ENCODE measurements at regions not wholly inside any gene's neighbourhood (a gene's known extent, or its start where the extent isn't known, plus 50 kb on each side); places are given as distances from the start of the nearest gene placed in this dataset.

DNA sequence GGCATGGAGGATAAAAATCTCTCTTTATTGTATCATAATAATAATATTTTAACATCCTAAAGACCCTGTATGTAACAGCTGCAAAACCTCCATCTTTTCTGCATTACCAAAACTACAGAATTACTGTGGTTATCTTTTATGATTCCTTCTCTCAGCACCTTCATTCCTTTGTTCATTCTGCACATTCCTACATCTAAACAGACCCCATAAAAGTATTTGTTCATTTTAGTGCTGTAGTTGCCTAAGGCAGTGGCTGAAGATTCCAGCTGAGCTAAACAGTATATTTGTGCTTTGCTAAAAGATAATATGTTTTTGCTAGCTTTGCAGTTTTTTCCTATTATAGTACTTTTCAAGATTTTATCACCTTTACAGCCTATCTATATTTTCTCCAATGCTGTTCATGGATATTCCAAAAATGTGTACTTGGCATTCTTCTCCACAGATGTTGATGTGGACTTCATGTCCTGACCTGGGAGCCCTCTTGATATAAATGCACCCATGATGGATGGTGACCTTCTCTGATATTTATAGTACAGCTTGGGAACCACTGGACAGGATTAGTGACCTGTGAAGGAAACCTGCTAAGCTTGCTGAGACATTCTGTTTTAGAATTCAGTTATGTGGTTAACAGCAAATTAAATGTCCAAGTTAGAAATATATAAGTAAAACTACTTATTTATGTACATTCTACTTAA lies 2832.9 kb upstream of the PCDH20 start:
- ATAC-seq = no peak
- no peak for TF ChIP-seq ZNF70 (CRISPR knock-in tag; IDR thresholded peaks at IDR 0.05)
- TF ChIP-seq TOX (CRISPR knock-in tag; IDR thresholded peaks at IDR 0.05; ENCODE audit: borderline replicate concordance) = no peak

DNA sequence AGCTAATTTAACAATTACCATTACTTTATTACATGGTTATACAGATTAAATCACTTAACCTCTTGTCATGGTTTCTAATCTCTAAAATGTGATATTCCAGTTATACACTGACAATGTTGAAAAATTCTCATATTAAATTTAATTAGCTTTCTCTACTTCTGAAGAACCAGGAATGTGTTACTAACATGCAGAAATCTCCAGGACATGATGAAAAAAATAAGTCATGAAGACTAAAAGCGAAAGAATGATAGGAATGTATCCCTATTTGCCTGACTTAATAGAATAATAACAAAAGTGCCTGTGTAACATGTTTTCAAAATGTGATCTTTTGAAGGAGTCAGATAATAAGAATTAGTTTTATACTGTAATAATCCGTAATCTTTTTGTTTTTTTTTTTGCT lies 2823.7 kb upstream of the PCDH20 start:
- peak; percentile 86 for ATAC-seq
- peak; percentile 85 for TF ChIP-seq ISL1 (CRISPR knock-in tag; IDR thresholded peaks at IDR 0.05)
- TF ChIP-seq, protein P1, sequence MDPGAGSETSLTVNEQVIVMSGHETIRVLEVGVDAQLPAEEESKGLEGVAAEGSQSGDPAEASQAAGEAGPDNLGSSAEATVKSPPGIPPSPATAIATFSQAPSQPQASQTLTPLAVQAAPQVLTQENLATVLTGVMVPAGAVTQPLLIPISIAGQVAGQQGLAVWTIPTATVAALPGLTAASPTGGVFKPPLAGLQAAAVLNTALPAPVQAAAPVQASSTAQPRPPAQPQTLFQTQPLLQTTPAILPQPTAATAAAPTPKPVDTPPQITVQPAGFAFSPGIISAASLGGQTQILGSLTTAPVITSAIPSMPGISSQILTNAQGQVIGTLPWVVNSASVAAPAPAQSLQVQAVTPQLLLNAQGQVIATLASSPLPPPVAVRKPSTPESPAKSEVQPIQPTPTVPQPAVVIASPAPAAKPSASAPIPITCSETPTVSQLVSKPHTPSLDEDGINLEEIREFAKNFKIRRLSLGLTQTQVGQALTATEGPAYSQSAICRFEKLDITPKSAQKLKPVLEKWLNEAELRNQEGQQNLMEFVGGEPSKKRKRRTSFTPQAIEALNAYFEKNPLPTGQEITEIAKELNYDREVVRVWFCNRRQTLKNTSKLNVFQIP (CRISPR knock-in tag; IDR thresholded peaks at IDR 0.05; ENCODE audit: borderline replicate concordance, low read depth) = no peak

DNA sequence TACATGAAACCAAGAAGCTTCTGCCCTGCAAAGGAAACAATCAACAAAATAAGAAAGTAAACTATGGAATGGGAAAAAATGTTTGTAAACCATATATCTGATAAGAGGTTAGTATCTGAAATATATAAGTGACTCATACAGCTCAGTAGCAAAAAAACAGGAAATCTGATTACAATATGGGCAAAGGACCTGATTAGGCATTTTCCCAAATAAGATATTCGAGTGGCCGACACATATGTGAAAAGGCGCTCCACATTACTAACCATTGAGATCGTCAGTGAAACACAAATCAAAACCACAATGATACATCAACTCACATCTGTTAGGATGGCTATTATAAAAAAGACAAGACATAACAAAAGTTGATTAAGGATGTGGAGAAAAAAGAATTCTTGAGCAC lies 2818.6 kb upstream of the PCDH20 start:
- TF ChIP-seq, protein P2, sequence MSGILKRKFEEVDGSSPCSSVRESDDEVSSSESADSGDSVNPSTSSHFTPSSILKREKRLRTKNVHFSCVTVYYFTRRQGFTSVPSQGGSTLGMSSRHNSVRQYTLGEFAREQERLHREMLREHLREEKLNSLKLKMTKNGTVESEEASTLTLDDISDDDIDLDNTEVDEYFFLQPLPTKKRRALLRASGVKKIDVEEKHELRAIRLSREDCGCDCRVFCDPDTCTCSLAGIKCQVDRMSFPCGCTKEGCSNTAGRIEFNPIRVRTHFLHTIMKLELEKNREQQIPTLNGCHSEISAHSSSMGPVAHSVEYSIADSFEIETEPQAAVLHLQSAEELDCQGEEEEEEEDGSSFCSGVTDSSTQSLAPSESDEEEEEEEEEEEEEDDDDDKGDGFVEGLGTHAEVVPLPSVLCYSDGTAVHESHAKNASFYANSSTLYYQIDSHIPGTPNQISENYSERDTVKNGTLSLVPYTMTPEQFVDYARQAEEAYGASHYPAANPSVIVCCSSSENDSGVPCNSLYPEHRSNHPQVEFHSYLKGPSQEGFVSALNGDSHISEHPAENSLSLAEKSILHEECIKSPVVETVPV (CRISPR knock-in tag; IDR thresholded peaks at IDR 0.05) = no peak
- TF ChIP-seq ESRRG (CRISPR knock-in tag; IDR thresholded peaks at IDR 0.05) (no peak), ARNTL (CRISPR knock-in tag; IDR thresholded peaks at IDR 0.05; ENCODE audit: borderline replicate concordance, low read depth) (no peak), CSDC2 (CRISPR knock-in tag; IDR thresholded peaks at IDR 0.05) (no peak), SNAI2 (CRISPR knock-in tag; IDR thresholded peaks at IDR 0.05) (no peak), ZNF70 (CRISPR knock-in tag; IDR thresholded peaks at IDR 0.05) (no peak), BACH2 (CRISPR knock-in tag; IDR thresholded peaks at IDR 0.05; ENCODE audit: borderline replicate concordance) (no peak), TOX (CRISPR knock-in tag; IDR thresholded peaks at IDR 0.05; ENCODE audit: borderline replicate concordance) (no peak), ZNF565 (CRISPR knock-in tag; conservative IDR thresholded peaks at IDR 0.05; ENCODE audit: low read depth) (no peak), ISL1 (CRISPR knock-in tag; IDR thresholded peaks at IDR 0.05) (no peak)
- TF ChIP-seq, protein P3, sequence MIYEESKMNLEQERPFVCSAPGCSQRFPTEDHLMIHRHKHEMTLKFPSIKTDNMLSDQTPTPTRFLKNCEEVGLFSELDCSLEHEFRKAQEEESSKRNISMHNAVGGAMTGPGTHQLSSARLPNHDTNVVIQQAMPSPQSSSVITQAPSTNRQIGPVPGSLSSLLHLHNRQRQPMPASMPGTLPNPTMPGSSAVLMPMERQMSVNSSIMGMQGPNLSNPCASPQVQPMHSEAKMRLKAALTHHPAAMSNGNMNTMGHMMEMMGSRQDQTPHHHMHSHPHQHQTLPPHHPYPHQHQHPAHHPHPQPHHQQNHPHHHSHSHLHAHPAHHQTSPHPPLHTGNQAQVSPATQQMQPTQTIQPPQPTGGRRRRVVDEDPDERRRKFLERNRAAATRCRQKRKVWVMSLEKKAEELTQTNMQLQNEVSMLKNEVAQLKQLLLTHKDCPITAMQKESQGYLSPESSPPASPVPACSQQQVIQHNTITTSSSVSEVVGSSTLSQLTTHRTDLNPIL (CRISPR knock-in tag; IDR thresholded peaks at IDR 0.05; ENCODE audit: low read depth) = no peak
- TF ChIP-seq, protein P4, sequence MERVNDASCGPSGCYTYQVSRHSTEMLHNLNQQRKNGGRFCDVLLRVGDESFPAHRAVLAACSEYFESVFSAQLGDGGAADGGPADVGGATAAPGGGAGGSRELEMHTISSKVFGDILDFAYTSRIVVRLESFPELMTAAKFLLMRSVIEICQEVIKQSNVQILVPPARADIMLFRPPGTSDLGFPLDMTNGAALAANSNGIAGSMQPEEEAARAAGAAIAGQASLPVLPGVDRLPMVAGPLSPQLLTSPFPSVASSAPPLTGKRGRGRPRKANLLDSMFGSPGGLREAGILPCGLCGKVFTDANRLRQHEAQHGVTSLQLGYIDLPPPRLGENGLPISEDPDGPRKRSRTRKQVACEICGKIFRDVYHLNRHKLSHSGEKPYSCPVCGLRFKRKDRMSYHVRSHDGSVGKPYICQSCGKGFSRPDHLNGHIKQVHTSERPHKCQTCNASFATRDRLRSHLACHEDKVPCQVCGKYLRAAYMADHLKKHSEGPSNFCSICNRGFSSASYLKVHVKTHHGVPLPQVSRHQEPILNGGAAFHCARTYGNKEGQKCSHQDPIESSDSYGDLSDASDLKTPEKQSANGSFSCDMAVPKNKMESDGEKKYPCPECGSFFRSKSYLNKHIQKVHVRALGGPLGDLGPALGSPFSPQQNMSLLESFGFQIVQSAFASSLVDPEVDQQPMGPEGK (CRISPR knock-in tag; IDR thresholded peaks at IDR 0.05; ENCODE audit: borderline replicate concordance) = no peak
- ATAC-seq = no peak

DNA sequence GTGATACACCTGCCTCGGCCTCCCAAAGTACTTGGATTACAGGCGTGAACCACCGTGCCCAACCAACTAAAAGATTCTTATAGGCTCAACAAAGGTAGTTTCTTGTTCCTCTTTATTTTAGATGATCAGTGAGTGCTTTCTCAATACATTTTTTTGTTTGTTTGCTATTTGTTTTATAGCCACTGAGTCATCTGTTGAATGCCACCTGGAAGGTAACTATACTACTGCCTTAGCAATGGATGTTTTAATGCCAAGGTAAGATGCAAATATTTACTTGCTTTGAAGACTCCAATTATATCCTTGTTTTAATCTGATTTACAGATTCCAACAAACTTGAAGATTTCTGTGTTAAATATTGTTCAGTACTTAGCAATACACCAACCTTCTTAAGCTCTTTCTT lies 2807.4 kb upstream of the PCDH20 start:
- TF ChIP-seq BACH2 (CRISPR knock-in tag; IDR thresholded peaks at IDR 0.05; ENCODE audit: borderline replicate concordance) (no peak), CSDC2 (CRISPR knock-in tag; IDR thresholded peaks at IDR 0.05) (no peak), ZNF70 (CRISPR knock-in tag; IDR thresholded peaks at IDR 0.05) (no peak), ZC3H10 (CRISPR knock-in tag; IDR thresholded peaks at IDR 0.05) (no peak), PPARA (CRISPR knock-in tag; IDR thresholded peaks at IDR 0.05; ENCODE audit: borderline replicate concordance) (no peak), TCF4 (CRISPR knock-in tag; IDR thresholded peaks at IDR 0.05; ENCODE audit: borderline replicate concordance) (no peak), TOX (CRISPR knock-in tag; IDR thresholded peaks at IDR 0.05; ENCODE audit: borderline replicate concordance) (no peak)
- TF ChIP-seq, protein P1 (CRISPR knock-in tag; IDR thresholded peaks at IDR 0.05; ENCODE audit: borderline replicate concordance, low read depth) = no peak
- TF ChIP-seq, protein P5, sequence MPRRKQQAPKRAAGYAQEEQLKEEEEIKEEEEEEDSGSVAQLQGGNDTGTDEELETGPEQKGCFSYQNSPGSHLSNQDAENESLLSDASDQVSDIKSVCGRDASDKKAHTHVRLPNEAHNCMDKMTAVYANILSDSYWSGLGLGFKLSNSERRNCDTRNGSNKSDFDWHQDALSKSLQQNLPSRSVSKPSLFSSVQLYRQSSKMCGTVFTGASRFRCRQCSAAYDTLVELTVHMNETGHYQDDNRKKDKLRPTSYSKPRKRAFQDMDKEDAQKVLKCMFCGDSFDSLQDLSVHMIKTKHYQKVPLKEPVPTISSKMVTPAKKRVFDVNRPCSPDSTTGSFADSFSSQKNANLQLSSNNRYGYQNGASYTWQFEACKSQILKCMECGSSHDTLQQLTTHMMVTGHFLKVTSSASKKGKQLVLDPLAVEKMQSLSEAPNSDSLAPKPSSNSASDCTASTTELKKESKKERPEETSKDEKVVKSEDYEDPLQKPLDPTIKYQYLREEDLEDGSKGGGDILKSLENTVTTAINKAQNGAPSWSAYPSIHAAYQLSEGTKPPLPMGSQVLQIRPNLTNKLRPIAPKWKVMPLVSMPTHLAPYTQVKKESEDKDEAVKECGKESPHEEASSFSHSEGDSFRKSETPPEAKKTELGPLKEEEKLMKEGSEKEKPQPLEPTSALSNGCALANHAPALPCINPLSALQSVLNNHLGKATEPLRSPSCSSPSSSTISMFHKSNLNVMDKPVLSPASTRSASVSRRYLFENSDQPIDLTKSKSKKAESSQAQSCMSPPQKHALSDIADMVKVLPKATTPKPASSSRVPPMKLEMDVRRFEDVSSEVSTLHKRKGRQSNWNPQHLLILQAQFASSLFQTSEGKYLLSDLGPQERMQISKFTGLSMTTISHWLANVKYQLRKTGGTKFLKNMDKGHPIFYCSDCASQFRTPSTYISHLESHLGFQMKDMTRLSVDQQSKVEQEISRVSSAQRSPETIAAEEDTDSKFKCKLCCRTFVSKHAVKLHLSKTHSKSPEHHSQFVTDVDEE (CRISPR knock-in tag; IDR thresholded peaks at IDR 0.05) = no peak
- ATAC-seq = no peak
